ENCODE measurements at regions not wholly inside any gene's neighbourhood (a gene's known extent, or its start where the extent isn't known, plus 50 kb on each side); places are given as distances from the start of the nearest gene placed in this dataset.

- no peak overlapping the region for H3K4me3 ChIP-seq (ENCODE audit: low read depth, low read length)
- no peak for TF ChIP-seq CTCF (IDR thresholded peaks at IDR 0.05; ENCODE audit: insufficient read depth, low read depth, low read length)
- DNase-seq (ENCODE audit: low read depth): no peak
These were observed 255.5 kb downstream of the SNAPC1 start for GRCh38 chr14:62017651-62018230.

DNA sequence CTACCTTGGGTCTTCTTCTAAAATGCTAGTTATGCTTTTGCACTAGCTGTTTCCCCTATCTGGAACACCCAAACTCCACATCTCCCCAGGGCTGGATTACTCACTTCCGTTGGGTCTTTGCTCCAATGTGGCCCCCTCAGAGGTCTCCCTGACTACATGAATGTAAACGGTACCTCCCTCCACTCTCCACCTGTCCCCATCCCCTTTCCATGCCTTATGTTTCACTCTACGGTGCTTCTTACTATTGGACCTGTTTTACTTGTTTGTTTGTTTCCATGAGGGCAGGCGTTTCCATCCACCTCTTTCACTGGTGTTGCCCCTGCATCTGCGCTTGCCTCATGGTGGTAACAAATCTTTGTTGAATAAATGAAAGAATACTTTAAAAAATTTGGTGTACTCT, 256.4 kb downstream of the SNAPC1 start:
- no peak for TF ChIP-seq CTCF (IDR thresholded peaks at IDR 0.05; ENCODE audit: insufficient read depth, low read depth, low read length)
- H3K4me3 ChIP-seq (ENCODE audit: low read depth, low read length): no peak overlapping the region
- no peak for DNase-seq (ENCODE audit: low read depth)

GRCh38 chr14:62027958-62028357, 265.7 kb downstream of the SNAPC1 start:
- H3K4me3 ChIP-seq (ENCODE audit: low read depth, low read length): no peak overlapping the region
- no peak for DNase-seq (ENCODE audit: low read depth)
- no peak for TF ChIP-seq CTCF (IDR thresholded peaks at IDR 0.05; ENCODE audit: insufficient read depth, low read depth, low read length)

DNA sequence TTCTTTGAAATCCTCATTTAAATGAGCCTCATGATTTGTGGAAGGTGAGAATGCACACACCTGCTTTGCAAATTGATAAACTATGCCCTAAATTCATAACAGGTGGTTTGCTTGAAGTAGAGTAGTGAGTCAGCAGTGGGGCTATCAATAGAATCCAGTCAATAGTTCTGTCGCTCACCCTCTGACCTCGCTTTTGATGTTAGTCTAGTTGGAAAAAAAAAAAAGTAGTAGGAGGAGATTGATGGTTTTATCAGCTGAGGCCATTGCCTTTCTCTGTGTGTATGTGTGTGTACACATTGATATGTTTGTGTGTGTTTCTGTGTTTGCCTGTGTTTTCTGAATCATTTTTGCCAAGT, 267.3 kb downstream of the SNAPC1 start:
- H3K4me3 ChIP-seq (ENCODE audit: low read depth, low read length): no peak overlapping the region
- TF ChIP-seq CTCF (IDR thresholded peaks at IDR 0.05; ENCODE audit: insufficient read depth, low read depth, low read length): no peak
- no peak for DNase-seq (ENCODE audit: low read depth)

GRCh38 chr14:62030387-62030786, 268.2 kb downstream of the SNAPC1 start:
- DNase-seq (ENCODE audit: low read depth): no peak
- no peak for TF ChIP-seq CTCF (IDR thresholded peaks at IDR 0.05; ENCODE audit: insufficient read depth, low read depth, low read length)

DNA sequence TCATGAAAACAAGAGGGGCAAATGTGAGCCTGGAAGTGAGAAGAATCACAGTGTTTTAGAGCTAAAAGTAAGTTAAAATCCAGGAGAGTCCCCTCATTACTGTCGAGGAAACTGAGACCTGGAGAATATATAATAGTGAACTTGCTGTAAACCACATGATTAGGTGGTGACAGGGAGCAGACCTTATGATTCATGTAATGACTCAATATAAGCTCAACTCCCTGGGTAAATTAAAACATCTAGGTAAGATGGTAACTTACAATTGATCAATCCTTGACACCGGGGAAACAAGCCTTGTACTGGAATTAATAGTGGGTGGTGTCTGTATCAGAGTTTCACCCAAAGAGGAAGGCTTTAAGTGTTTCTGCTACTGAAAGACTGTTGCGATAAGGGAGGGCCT, 269.3 kb downstream of the SNAPC1 start:
- no peak for TF ChIP-seq CTCF (IDR thresholded peaks at IDR 0.05; ENCODE audit: insufficient read depth, low read depth, low read length)
- no peak overlapping the region for H3K4me3 ChIP-seq (ENCODE audit: low read depth, low read length)
- DNase-seq (ENCODE audit: low read depth): no peak

More at GRCh38 chr14:62030387-62030786, 268.2 kb downstream of the SNAPC1 start:
- no peak overlapping the region for H3K4me3 ChIP-seq (ENCODE audit: low read depth, low read length)

DNA sequence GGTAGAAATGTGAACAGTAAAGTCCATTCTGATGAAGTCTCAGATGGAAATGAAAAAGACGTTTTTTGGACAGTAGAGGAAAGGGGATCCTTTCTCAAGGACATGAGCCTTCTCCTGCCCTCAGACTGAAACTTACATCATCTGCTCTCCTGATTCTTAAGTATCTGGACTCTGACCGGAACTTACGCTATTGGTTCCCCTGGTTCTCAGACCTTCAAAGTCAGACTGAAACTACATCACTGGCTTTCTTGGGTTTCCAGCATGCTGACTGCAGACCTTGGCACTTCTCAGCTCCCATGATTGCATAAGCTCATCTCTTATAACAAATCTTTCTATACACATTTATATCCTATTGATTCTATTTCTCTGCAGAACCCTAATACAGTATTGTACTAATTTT, 291.0 kb downstream of the SNAPC1 start:
- no peak for DNase-seq (ENCODE audit: low read depth)
- H3K4me3 ChIP-seq (ENCODE audit: low read depth, low read length): no peak overlapping the region
- no peak for TF ChIP-seq CTCF (IDR thresholded peaks at IDR 0.05; ENCODE audit: insufficient read depth, low read depth, low read length)

Measured in fibroblast of villous mesenchyme (primary cell).